Activated B cell treated with CpG ODN at 0.5 μM for 24 hours (primary cell): ENCODE measurements at regions not wholly inside any gene's neighbourhood (a gene's known extent, or its start where the extent isn't known, plus 50 kb on each side); places are given as distances from the start of the nearest gene placed in this dataset.
"Not testable (repeated sequence)": the region's sequence is repeated elsewhere in the genome, so short reads cannot be mapped to it uniquely, and the experiment has no call there.

Experiments
- ATAC-seq: fragments of 200-7000 bp; cut with Tn5 transposase; one replicate; pipeline ENCODE4 v1.10.0; 2021; ENCODE audit warnings: low read depth, mild to moderate bottlenecking, moderate library complexity
- CTCF ChIA-PET: fragments of 350-600 bp; sonication (Branson Sonifier 250); formaldehyde crosslinking; loops from one replicate; lab custom pipeline; 2021; ENCODE audit warnings: antibody characterized with exemption; lab: Charles Lee
- POLR2A ChIA-PET: fragments of 350-600 bp; sonication (Branson Sonifier 250); formaldehyde crosslinking; loops from one replicate; lab custom pipeline; 2021; ENCODE audit warnings: antibody characterized with exemption; lab: Charles Lee
- DNase-seq: peaks from one replicate; pipeline ENCODE4 v3.0.0; 2022
- H3K27ac Mint-ChIP-seq: one replicate; pipeline ENCODE4 v1.8.0; 2020; ENCODE audit warnings: mixed read lengths
- H3K27me3 Mint-ChIP-seq: one replicate; pipeline ENCODE4 v1.8.0; 2021; ENCODE audit warnings: mixed read lengths
- H3K36me3 Mint-ChIP-seq: one replicate; pipeline ENCODE4 v1.8.0; 2021; ENCODE audit warnings: low read depth, mixed read lengths
- H3K4me1 Mint-ChIP-seq: one replicate; pipeline ENCODE4 v1.8.0; 2021; ENCODE audit warnings: mixed read lengths
- H3K4me3 Mint-ChIP-seq: one replicate; pipeline ENCODE4 v1.8.0; 2020; ENCODE audit warnings: mild to moderate bottlenecking, mixed read lengths
- H3K9me3 Mint-ChIP-seq: one replicate; pipeline ENCODE4 v1.8.0; 2020; ENCODE audit warnings: mixed read lengths
- intact Hi-C: fragments of 100-400 bp; cut with micrococcal nuclease; formaldehyde crosslinking; loops from one replicate; pipeline ENCODE4 v1.15.1; 2024
- TF ChIP-seq, protein P1 (sequence below): fragments of 200-600 bp; IDR thresholded peaks from one replicate; pipeline ENCODE4 v1.8.0; 2022; ENCODE audit warnings: antibody characterized with exemption, mild to moderate bottlenecking

DNA sequence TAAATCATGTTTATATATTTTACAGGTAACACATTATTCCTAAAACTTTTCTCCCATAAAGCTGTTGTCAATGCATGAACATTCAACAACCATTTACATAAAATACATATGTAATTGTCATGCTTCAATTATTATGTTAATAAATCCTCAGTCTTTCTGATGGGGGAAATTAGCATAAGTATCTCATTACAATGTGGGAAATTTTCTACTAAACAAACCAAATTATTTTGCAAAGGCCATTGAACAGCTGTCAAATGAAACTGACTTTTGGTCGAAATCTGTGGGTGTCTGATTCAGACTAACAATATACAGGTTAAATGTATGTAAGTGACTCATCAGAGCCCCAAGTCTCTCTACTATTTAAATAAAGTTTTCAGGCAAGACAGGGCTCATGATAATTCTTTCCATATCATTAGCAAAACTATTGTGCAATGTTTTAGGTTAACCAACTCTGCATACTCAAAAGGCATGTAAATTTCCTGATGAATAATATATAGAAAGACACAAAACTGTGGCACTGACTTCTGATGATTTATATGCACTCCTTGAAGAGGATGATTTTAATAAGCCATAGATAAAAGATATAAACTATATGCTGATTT, 795.3 kb upstream of the AADAT start:
- H3K27me3 Mint-ChIP-seq: no peaks in the 10 kb centered on the region
- TF ChIP-seq, protein P1, sequence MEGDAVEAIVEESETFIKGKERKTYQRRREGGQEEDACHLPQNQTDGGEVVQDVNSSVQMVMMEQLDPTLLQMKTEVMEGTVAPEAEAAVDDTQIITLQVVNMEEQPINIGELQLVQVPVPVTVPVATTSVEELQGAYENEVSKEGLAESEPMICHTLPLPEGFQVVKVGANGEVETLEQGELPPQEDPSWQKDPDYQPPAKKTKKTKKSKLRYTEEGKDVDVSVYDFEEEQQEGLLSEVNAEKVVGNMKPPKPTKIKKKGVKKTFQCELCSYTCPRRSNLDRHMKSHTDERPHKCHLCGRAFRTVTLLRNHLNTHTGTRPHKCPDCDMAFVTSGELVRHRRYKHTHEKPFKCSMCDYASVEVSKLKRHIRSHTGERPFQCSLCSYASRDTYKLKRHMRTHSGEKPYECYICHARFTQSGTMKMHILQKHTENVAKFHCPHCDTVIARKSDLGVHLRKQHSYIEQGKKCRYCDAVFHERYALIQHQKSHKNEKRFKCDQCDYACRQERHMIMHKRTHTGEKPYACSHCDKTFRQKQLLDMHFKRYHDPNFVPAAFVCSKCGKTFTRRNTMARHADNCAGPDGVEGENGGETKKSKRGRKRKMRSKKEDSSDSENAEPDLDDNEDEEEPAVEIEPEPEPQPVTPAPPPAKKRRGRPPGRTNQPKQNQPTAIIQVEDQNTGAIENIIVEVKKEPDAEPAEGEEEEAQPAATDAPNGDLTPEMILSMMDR: no peak
- intact Hi-C loops: no loop called here
- DNase-seq (no peak), ATAC-seq (no peak)
- H3K36me3 Mint-ChIP-seq: no peaks in the 10 kb centered on the region
- no peak overlapping the region for H3K4me3 Mint-ChIP-seq
- POLR2A ChIA-PET: no interaction called here
- H3K4me1 Mint-ChIP-seq: no peaks in the 10 kb centered on the region
- H3K27ac Mint-ChIP-seq: no peak overlapping the region
- peaks cover 5% of the 10 kb centered on the region for H3K9me3 Mint-ChIP-seq
- CTCF ChIA-PET: no interaction called here

DNA sequence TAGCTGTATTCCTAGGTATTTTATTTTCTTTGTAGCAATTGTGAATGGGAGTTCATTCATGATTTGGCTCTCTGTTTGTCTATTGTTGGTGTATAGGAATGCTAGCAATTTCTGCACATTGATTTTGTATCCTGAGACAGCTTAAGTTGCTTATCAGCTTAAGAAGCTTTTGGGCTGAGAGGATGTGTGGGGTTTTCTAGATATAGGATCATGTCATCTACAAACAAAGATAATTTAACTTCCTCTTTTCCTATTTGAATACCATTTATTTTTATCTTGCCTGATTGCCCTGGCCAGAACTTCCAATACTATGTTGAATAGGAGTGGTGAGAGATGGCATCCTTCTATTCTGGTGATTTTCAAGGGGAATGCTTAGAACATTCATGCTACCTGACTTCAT, 791.9 kb upstream of the AADAT start:
- H3K27me3 Mint-ChIP-seq, POLR2A ChIA-PET, intact Hi-C loops, H3K36me3 Mint-ChIP-seq, CTCF ChIA-PET, H3K4me3 Mint-ChIP-seq, DNase-seq, H3K9me3 Mint-ChIP-seq, H3K4me1 Mint-ChIP-seq, ATAC-seq, H3K27ac Mint-ChIP-seq: not testable (repeated sequence)

DNA sequence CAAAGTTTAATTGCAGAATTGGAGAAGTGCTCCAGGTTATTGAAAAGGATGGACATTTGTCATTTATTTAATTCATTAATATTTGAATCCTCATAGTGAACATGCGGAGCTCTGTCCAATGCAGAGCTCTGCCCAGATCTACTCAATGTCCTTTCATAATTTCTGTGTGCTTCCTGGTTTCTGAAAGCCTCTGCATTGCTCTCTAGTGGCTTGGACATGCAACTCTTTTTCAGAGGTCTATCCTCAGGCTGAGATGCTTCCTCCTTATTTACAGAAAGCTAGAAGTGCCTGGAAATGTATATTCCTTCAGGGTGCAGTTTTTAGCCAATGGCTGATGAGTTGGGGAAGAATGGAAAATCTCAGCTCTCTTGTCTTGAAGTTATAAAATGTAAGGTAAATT, 786.1 kb upstream of the AADAT start:
- H3K9me3 Mint-ChIP-seq: no peaks in the 10 kb centered on the region
- no peaks in the 10 kb centered on the region for H3K4me1 Mint-ChIP-seq
- TF ChIP-seq, protein P1: no peak
- ATAC-seq (no peak), DNase-seq (no peak)
- ChIA-PET CTCF (no interaction called here), POLR2A (no interaction called here)
- no peak overlapping the region for H3K4me3 Mint-ChIP-seq
- no peak overlapping the region for H3K27ac Mint-ChIP-seq
- intact Hi-C loops: no loop called here
- H3K36me3 Mint-ChIP-seq: no peaks in the 10 kb centered on the region
- H3K27me3 Mint-ChIP-seq: no peaks in the 10 kb centered on the region

DNA sequence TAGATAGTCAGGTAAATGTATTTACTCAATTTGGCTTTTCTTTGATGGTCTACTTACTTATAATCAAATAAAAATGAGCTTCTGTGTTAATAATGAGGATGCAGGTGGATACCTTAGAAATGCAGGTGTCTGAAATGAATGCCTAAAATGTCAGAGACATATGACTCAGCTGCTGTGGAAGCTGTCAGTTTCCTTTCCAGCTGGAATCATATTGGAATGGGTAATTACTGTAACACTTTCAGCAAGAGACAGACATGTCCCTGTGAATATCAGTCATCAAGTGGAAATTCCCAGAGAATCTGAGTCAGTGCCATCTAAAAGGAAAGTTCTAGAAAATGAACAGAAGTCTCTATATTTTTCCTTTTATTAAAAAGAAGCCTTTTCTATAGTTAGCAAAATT, 783.0 kb upstream of the AADAT start:
- Mint-ChIP-seq H3K36me3 (no peaks in the 10 kb centered on the region), H3K9me3 (no peaks in the 10 kb centered on the region), H3K4me1 (no peaks in the 10 kb centered on the region), H3K27me3 (no peaks in the 10 kb centered on the region), H3K27ac (no peak overlapping the region), H3K4me3 (no peak overlapping the region)
- ATAC-seq: no peak
- intact Hi-C loops: no loop called here
- DNase-seq: no peak
- POLR2A ChIA-PET: no interaction called here
- TF ChIP-seq, protein P1: no peak
- CTCF ChIA-PET: no interaction called here

DNA sequence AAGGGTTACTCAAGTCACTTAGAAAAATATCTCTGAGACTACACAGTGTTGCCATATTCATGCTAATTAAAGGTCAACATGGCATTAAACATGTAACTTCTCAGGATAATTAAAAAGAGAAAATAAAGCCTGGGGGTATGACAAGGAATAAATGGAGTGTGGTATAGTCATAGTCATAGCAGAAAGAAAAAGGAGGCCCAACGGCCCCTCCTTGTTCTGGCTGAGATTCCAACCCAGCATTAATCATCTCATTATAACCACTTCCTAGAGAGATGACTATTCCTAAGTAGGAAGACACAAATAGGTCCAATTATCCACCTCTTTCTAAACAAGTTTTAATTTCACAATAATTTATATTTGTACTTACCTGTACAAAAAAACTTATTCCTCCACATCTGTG, 778.4 kb upstream of the AADAT start:
- intact Hi-C loops: no loop called here
- Mint-ChIP-seq H3K36me3 (no peaks in the 10 kb centered on the region), H3K9me3 (no peaks in the 10 kb centered on the region), H3K4me1 (no peaks in the 10 kb centered on the region), H3K27me3 (no peaks in the 10 kb centered on the region), H3K27ac (no peak overlapping the region), H3K4me3 (no peak overlapping the region)
- ChIA-PET CTCF (no interaction called here), POLR2A (no interaction called here)
- ATAC-seq (no peak), DNase-seq (no peak)
- TF ChIP-seq, protein P1: no peak

DNA sequence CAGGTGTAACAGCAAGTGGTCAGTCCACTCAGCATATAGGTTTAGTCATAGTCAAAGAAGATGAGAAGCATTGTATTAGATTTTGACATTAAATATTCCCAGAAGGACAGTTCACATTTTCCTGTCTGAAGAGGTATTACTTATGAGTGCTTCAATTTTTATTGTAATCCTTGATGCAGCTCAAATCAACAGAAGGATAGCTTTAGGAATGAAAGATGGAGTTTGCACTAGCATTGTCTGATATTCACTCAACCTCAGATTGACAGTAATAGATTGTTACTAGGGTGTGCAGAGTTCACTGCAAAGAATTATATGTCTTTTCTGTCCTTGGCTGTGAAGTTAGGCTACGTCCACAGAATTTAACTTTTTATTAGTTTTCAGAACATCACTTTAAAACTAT, 764.3 kb upstream of the AADAT start:
- H3K4me3 Mint-ChIP-seq: no peak overlapping the region
- ATAC-seq: no peak
- intact Hi-C loops: loop anchor here (1.0 to 5.0 kb wide), 2 partner anchors 595 to 657 kb away; no protein-coding TSS in a partner anchor
- H3K9me3 Mint-ChIP-seq: peaks cover 4% of the 10 kb centered on the region
- H3K4me1 Mint-ChIP-seq: no peaks in the 10 kb centered on the region
- no peaks in the 10 kb centered on the region for H3K27me3 Mint-ChIP-seq
- H3K36me3 Mint-ChIP-seq: no peaks in the 10 kb centered on the region
- POLR2A ChIA-PET: no interaction called here
- TF ChIP-seq, protein P1: no peak
- CTCF ChIA-PET: no interaction called here
- DNase-seq: no peak
- no peak overlapping the region for H3K27ac Mint-ChIP-seq
